HG02981 (cell line): ENCODE measurements at regions not wholly inside any gene's neighbourhood (a gene's known extent, or its start where the extent isn't known, plus 50 kb on each side); places are given as distances from the start of the nearest gene placed in this dataset.

ENCODE experiments used
- ATAC-seq: cut with Tn5 transposase; IDR thresholded peaks from one replicate; pipeline ENCODE4 v1.9.1; 2021; ENCODE audit warnings: mild to moderate bottlenecking, moderate library complexity; ENCODE audit not compliant: unreplicated experiment

GRCh38 chr15:39285663-39286062, 295.2 kb upstream of the THBS1 start:
- no peak for ATAC-seq

- no peak for ATAC-seq
These were observed 294.2 kb upstream of the THBS1 start for GRCh38 chr15:39286706-39287105.

GRCh38 chr15:39287322-39288195, 293.3 kb upstream of the THBS1 start:
- ATAC-seq = no peak

GRCh38 chr15:39290711-39291435, 290.0 kb upstream of the THBS1 start:
- ATAC-seq = no peak

GRCh38 chr15:39291690-39292089, 289.2 kb upstream of the THBS1 start:
- no peak for ATAC-seq

- no peak for ATAC-seq
These were observed 283.9 kb upstream of the THBS1 start for GRCh38 chr15:39296955-39297354.

- no peak for ATAC-seq
These were observed 282.5 kb upstream of the THBS1 start for GRCh38 chr15:39298271-39298962.

GRCh38 chr15:39299486-39300267, 281.2 kb upstream of the THBS1 start:
- ATAC-seq = no peak

- no peak for ATAC-seq
These were observed 280.3 kb upstream of the THBS1 start for GRCh38 chr15:39300451-39301153.

- no peak for ATAC-seq
These were observed 279.3 kb upstream of the THBS1 start for GRCh38 chr15:39301589-39301999.

- no peak for ATAC-seq
These were observed 277.9 kb upstream of the THBS1 start for GRCh38 chr15:39302936-39303335.

- ATAC-seq = no peak
These were observed 276.6 kb upstream of the THBS1 start for GRCh38 chr15:39304201-39304841.

- no peak for ATAC-seq
These were observed 275.7 kb upstream of the THBS1 start for GRCh38 chr15:39304931-39305728.

- no peak for ATAC-seq
These were observed 270.2 kb upstream of the THBS1 start for GRCh38 chr15:39310633-39311032.

GRCh38 chr15:39312984-39313383, 267.9 kb upstream of the THBS1 start:
- peak; percentile 65 for ATAC-seq

GRCh38 chr15:39313467-39313866, 267.4 kb upstream of the THBS1 start:
- no peak for ATAC-seq

- ATAC-seq = no peak
These were observed 267.0 kb upstream of the THBS1 start for GRCh38 chr15:39313881-39314280.

- no peak for ATAC-seq
These were observed 265.6 kb upstream of the THBS1 start for GRCh38 chr15:39315206-39315850.
